Activated CD4-positive, alpha-beta memory T cell treated with anti-CD3 and anti-CD28 coated beads for 36 hours (primary cell): ENCODE measurements at regions not wholly inside any gene's neighbourhood (a gene's known extent, or its start where the extent isn't known, plus 50 kb on each side); places are given as distances from the start of the nearest gene placed in this dataset.

Experiments used
- CTCF ChIA-PET: fragments of 350-600 bp; sonication (Branson Sonifier 250); formaldehyde crosslinking; loops from one replicate; lab custom pipeline; 2021; ENCODE audit warnings: antibody characterized with exemption, inconsistent platforms; lab: Charles Lee
- POLR2A ChIA-PET: fragments of 350-600 bp; sonication (Branson Sonifier 250); formaldehyde crosslinking; loops from one replicate; lab custom pipeline; 2021; ENCODE audit warnings: antibody characterized with exemption; lab: Charles Lee
- DNase-seq: peaks from one replicate; pipeline ENCODE4 v3.0.0-alpha.2; 2020
- H3K27ac Mint-ChIP-seq: one replicate; pipeline ENCODE4 v1.8.0; 2021; ENCODE audit warnings: mixed read lengths
- H3K27me3 Mint-ChIP-seq: one replicate; pipeline ENCODE4 v1.8.0; 2021; ENCODE audit warnings: mixed read lengths
- H3K36me3 Mint-ChIP-seq: one replicate; pipeline ENCODE4 v1.8.0; 2021; ENCODE audit warnings: mixed read lengths
- H3K4me1 Mint-ChIP-seq: one replicate; pipeline ENCODE4 v1.8.0; 2021; ENCODE audit warnings: low read depth, mixed read lengths
- H3K4me3 Mint-ChIP-seq: one replicate; pipeline ENCODE4 v1.8.0; 2021; ENCODE audit warnings: mild to moderate bottlenecking, mixed read lengths
- H3K9me3 Mint-ChIP-seq: one replicate; pipeline ENCODE4 v1.8.0; 2021; ENCODE audit warnings: mixed read lengths
- intact Hi-C: fragments of 100-400 bp; cut with micrococcal nuclease; formaldehyde crosslinking; loops from one replicate; pipeline ENCODE4 v1.15.1; 2023

DNA sequence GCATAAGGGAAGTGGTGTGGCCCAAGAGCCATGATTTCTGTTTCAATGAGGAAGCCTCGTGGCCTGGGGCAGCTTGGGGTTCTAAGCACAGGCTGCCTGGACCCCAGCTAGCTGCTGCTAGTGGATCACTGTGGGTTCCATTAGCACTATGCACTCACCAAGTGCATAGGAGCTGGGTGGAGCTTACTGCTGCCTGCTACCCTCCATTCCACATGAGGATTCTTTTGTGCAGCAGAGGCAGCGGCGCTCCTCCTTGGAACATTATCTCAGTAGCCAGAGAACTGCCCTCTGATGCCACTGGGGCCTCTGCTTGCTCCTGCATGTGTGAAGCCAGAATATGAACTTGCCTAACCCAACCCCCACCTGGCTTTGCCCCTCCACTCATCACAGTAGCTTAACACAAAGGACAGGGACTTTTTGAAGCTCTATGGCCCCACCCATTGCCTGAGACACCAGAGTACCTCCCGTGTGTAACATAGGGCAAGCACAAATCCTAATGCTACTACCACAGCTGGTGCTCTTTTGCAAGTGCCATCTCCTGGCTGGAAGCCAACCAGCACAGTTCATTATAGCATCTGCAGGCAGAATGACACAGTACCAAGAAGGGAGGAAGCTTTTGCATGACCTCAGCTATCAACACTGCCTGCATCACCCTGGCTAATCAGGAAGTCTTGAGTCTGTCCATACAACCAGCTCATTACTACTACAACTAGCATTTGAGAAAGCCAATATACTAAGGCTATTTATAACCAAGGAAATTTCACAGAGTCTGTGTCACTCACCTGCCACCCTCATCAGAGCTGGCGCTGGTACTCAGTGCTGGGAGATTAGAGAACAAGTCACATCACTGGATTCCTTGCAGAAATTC, 297.0 kb upstream of the GULP1 start:
- CTCF ChIA-PET = no interaction called here
- Mint-ChIP-seq H3K4me3 (no peak overlapping the region), H3K27ac (no peak overlapping the region), H3K36me3 (no peaks in the 10 kb centered on the region), H3K27me3 (no peaks in the 10 kb centered on the region), H3K9me3 (no peaks in the 10 kb centered on the region), H3K4me1 (no peaks in the 10 kb centered on the region)
- intact Hi-C loops = no loop called here
- no peak for DNase-seq
- POLR2A ChIA-PET = no interaction called here

DNA sequence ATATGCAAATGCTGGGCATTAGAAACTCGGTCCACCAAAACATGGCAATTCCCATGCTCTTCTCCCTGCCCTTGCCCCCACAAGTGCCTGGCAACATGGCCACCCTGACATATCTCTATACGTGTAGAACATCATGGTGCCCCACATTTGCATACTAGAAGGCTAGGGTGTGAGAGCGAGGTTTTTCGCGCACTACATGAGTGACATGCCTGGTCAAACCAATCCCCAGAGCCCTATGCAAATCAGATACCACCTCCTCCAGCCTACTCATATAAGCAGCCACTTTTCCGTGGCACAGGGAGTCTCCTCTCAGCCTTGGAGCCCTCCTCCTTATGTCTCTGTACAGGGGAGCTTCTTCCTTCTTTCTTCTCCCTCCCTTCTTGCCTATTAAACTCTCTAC, 296.1 kb upstream of the GULP1 start:
- H3K36me3 Mint-ChIP-seq = no peaks in the 10 kb centered on the region
- CTCF ChIA-PET = no interaction called here

DNA sequence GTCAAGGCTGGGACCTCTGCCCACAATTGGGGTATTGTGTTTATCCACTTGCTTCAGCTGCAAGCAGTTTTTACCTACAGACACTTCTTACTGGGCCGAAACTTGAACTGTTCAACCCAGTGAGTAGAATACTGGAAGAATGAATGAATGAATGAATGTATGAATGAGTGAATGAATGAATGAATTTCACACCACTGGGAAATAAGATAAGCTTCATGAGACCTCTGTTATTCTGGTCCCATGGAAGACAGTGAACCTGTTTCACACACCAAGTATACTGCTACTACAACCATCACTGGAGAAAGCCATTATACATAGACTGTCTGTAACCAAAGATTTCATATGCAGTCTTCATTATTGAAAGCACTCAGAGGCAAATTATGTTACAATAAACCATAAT, 295.0 kb upstream of the GULP1 start:
- DNase-seq = no peak
- H3K27me3 Mint-ChIP-seq = no peaks in the 10 kb centered on the region
- no peaks in the 10 kb centered on the region for H3K4me1 Mint-ChIP-seq
- H3K9me3 Mint-ChIP-seq = no peaks in the 10 kb centered on the region
- ChIA-PET CTCF (no interaction called here), POLR2A (no interaction called here)
- H3K27ac Mint-ChIP-seq = no peak overlapping the region
- no peaks in the 10 kb centered on the region for H3K36me3 Mint-ChIP-seq
- H3K4me3 Mint-ChIP-seq = no peak overlapping the region
- intact Hi-C loops = no loop called here

More for the DNA sequence above, 296.1 kb upstream of the GULP1 start:
- no peaks in the 10 kb centered on the region for H3K4me1 Mint-ChIP-seq
- no peak for DNase-seq
- intact Hi-C loops = no loop called here
- no peaks in the 10 kb centered on the region for H3K27me3 Mint-ChIP-seq
- POLR2A ChIA-PET = no interaction called here
- no peak overlapping the region for H3K27ac Mint-ChIP-seq
- no peak overlapping the region for H3K4me3 Mint-ChIP-seq
- no peaks in the 10 kb centered on the region for H3K9me3 Mint-ChIP-seq

DNA sequence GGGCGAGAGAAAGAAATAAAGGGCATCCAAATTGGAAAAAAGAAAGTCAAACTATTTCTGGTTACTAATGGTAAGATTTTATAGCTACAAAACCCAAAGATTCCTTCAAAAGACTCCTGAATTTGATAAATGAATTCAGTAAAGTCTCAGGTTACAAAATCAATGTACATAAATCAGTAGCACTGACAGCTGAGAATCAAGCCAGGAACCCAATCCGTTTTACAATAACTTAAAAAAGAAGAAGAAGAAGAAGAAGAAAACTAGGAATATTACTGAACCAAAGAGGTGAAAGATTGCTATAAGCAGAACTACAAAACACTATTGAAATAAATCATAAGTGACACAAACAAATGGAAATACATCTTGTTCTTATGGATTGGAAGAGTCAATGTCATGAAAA, 291.5 kb upstream of the GULP1 start:
- Mint-ChIP-seq H3K27ac (no peak overlapping the region), H3K36me3 (no peaks in the 10 kb centered on the region), H3K9me3 (no peaks in the 10 kb centered on the region), H3K4me3 (no peak overlapping the region), H3K4me1 (no peaks in the 10 kb centered on the region), H3K27me3 (no peaks in the 10 kb centered on the region)
- intact Hi-C loops = no loop called here
- POLR2A ChIA-PET = no interaction called here
- CTCF ChIA-PET = no interaction called here
- no peak for DNase-seq

DNA sequence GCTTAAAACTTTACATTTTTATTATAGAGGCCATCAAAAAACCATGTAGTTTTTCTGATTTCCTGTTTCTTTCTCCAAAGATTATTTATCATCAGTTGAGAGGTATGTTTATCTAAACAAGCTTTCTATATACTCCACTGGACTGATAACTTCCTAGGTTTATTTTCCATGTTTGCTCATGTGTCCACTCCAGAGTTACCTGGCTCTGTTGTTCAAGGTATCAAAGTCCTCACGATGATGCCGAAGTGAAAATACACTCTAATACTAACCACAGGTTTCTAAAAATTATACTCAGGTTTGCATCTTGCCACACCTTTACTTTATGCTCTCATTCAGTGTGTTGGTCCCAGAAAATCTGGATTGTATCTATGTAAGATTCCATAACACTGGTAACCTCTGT, 287.9 kb upstream of the GULP1 start:
- ChIA-PET CTCF (no interaction called here), POLR2A (no interaction called here)
- Mint-ChIP-seq H3K27ac (no peak overlapping the region), H3K36me3 (no peaks in the 10 kb centered on the region), H3K4me3 (no peak overlapping the region), H3K9me3 (no peaks in the 10 kb centered on the region), H3K4me1 (no peaks in the 10 kb centered on the region), H3K27me3 (no peaks in the 10 kb centered on the region)
- DNase-seq = no peak
- intact Hi-C loops = no loop called here

DNA sequence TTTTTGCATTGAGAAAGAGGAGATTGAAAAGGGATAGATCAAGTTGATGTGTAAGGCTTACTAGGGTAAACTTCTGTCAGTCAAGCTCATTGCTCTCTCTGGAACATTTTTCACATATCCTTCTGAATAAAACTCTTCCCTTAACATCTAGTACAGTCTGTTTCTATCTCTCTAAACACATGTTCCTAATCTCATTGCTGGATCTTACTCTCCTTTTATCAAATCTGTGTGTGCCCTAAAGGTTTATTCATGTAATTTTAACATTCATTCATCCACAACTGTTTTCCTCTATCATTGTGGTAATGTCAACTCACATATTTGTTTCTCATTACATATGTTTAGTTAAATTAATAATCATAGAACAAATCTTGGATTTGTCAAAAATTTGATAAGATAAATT, 277.9 kb upstream of the GULP1 start:
- POLR2A ChIA-PET = no interaction called here
- DNase-seq = no peak
- H3K36me3 Mint-ChIP-seq = no peaks in the 10 kb centered on the region
- H3K27ac Mint-ChIP-seq = no peak overlapping the region
- peaks cover 3% of the 10 kb centered on the region for H3K9me3 Mint-ChIP-seq
- no peaks in the 10 kb centered on the region for H3K4me1 Mint-ChIP-seq
- intact Hi-C loops = no loop called here
- no peaks in the 10 kb centered on the region for H3K27me3 Mint-ChIP-seq
- no peak overlapping the region for H3K4me3 Mint-ChIP-seq
- CTCF ChIA-PET = no interaction called here

DNA sequence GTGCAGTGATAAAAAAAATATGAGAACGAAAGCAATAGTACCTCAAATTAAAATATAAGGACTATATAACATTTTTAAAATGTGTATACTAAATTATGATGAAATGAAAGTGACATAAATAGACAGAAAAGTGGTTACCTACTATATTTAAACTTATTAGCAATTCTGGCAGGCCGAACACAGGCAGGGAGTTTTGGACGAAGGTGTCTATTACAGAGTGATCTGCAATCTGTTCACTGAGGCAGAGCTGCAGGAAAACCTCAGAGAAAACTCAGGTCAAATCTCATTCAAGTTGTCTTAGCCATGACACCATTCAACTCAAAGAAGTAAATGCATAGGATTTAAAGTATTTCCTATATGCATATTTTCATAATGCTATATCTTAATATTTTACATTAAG, 274.8 kb upstream of the GULP1 start:
- H3K9me3 Mint-ChIP-seq = peaks cover 6% of the 10 kb centered on the region
- ChIA-PET POLR2A (no interaction called here), CTCF (no interaction called here)
- H3K4me1 Mint-ChIP-seq = no peaks in the 10 kb centered on the region
- H3K27me3 Mint-ChIP-seq = no peaks in the 10 kb centered on the region
- no peaks in the 10 kb centered on the region for H3K36me3 Mint-ChIP-seq
- H3K27ac Mint-ChIP-seq = no peak overlapping the region
- intact Hi-C loops = no loop called here
- no peak for DNase-seq
- no peak overlapping the region for H3K4me3 Mint-ChIP-seq

DNA sequence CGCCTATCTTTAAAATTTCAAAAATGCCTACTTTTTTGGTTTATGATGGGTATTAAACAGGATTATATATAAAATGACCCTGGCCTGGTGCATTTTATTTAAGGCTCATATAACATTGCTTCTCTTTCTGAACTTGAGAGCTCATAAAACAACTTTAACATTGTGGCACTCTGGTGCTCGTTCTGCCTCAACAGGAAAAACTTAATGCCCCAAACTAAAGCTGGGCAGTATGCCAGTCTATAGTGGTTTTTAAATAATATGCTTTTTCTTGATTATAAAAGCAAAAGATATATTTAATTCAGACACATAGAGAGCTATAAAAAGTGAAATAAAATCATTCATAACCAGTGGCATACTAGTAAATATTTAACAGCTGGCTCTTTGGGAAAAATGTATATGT, 269.3 kb upstream of the GULP1 start:
- peaks cover 6% of the 10 kb centered on the region for H3K9me3 Mint-ChIP-seq
- intact Hi-C loops = no loop called here
- no peak overlapping the region for H3K4me3 Mint-ChIP-seq
- H3K27me3 Mint-ChIP-seq = no peaks in the 10 kb centered on the region
- CTCF ChIA-PET = no interaction called here
- no peak overlapping the region for H3K27ac Mint-ChIP-seq
- H3K4me1 Mint-ChIP-seq = no peaks in the 10 kb centered on the region
- H3K36me3 Mint-ChIP-seq = no peaks in the 10 kb centered on the region
- POLR2A ChIA-PET = no interaction called here
- no peak for DNase-seq

DNA sequence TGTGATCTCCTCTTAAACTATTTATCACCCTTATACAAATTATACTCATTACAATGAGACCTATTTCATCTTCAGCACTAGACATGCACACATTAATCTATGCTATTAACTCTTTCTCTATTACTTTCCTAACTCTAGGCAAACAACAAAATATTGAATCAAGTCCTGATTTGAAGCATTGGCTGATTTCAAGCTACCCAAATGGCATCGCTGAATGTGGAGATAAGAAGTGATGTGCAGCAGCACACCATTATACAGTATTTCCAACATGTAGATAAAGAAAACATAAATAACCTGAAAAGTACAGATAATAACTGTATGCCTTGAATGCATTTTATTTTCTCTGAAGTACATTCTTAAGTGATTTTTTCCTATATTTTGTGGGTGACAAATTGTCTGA, 268.6 kb upstream of the GULP1 start:
- intact Hi-C loops = no loop called here
- Mint-ChIP-seq H3K4me3 (no peak overlapping the region), H3K27ac (no peak overlapping the region), H3K27me3 (no peaks in the 10 kb centered on the region), H3K4me1 (no peaks in the 10 kb centered on the region), H3K36me3 (no peaks in the 10 kb centered on the region), H3K9me3 (peaks cover 6% of the 10 kb centered on the region)
- no peak for DNase-seq
- ChIA-PET CTCF (no interaction called here), POLR2A (no interaction called here)

DNA sequence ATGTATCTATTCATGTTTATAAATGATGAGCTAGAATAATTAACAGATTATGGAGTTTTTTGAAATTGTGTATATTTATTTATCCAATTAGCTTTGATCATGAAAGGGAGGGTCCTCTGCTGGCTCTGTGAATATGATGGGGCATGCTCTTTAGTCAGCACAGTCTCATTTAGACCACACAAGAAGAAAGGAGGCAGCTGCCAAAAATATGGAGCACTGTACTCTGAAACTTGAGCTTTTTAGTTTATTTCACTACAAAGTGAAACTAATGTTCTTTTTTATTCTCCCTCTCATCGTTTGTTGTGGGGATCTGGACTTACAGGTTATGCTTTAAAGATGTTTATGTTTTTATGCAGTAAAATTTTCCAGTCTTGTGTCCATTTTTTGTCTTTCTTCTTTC, 266.9 kb upstream of the GULP1 start:
- no peaks in the 10 kb centered on the region for H3K36me3 Mint-ChIP-seq
- H3K4me3 Mint-ChIP-seq = no peak overlapping the region
- no peaks in the 10 kb centered on the region for H3K4me1 Mint-ChIP-seq

DNA sequence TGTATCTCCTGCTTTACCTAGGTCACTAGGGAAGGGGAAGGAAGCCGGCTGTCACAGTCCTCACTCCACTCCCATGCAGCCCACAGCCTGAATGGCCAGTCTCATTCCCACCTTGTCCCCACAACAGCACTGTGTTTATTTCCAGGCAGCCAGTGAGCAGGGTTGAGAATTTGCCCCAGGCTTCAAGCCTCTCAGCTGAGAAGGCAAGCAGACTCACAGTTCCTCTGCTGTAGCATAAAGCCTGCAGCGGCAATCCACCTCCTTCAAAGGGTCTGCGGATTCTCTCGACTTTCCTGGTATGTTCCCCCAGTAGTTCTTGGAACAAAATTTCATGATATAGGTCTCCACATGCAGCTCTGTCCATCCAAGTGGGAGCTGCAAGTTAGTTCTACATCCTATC, 262.9 kb upstream of the GULP1 start:
- no peaks in the 10 kb centered on the region for H3K27me3 Mint-ChIP-seq
- ChIA-PET POLR2A (no interaction called here), CTCF (no interaction called here)
- no peak overlapping the region for H3K4me3 Mint-ChIP-seq
- no peak for DNase-seq
- H3K36me3 Mint-ChIP-seq = no peaks in the 10 kb centered on the region
- no peaks in the 10 kb centered on the region for H3K4me1 Mint-ChIP-seq
- intact Hi-C loops = no loop called here
- H3K27ac Mint-ChIP-seq = no peak overlapping the region
- no peaks in the 10 kb centered on the region for H3K9me3 Mint-ChIP-seq

More for the DNA sequence above, 266.9 kb upstream of the GULP1 start:
- ChIA-PET CTCF (no interaction called here), POLR2A (no interaction called here)
- no peaks in the 10 kb centered on the region for H3K27me3 Mint-ChIP-seq
- no peaks in the 10 kb centered on the region for H3K9me3 Mint-ChIP-seq
- no peak for DNase-seq
- intact Hi-C loops = no loop called here
- H3K27ac Mint-ChIP-seq = no peak overlapping the region

DNA sequence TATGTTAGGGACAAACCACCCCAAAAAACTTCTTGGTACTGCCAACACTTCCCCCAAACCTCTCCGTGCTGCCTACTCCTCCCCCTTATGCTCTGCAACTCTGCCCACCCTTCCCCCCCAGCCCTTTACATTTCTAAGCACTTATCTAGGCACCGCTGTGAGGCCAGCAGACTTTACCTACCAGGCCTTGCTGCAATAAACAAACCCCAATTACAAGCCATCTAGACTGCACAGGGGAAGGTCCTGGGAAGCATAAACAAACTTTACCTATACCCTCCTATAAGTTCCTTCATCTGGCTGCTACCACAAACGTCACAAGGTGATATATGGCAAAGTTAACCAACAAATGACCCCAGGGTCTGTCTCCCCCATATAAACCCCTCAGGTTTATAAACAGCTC, 259.4 kb upstream of the GULP1 start:
- no peaks in the 10 kb centered on the region for H3K9me3 Mint-ChIP-seq
- no peak overlapping the region for H3K27ac Mint-ChIP-seq
- H3K36me3 Mint-ChIP-seq = no peaks in the 10 kb centered on the region
- intact Hi-C loops = no loop called here
- ChIA-PET POLR2A (no interaction called here), CTCF (no interaction called here)
- no peaks in the 10 kb centered on the region for H3K27me3 Mint-ChIP-seq
- no peaks in the 10 kb centered on the region for H3K4me1 Mint-ChIP-seq
- no peak for DNase-seq
- no peak overlapping the region for H3K4me3 Mint-ChIP-seq

DNA sequence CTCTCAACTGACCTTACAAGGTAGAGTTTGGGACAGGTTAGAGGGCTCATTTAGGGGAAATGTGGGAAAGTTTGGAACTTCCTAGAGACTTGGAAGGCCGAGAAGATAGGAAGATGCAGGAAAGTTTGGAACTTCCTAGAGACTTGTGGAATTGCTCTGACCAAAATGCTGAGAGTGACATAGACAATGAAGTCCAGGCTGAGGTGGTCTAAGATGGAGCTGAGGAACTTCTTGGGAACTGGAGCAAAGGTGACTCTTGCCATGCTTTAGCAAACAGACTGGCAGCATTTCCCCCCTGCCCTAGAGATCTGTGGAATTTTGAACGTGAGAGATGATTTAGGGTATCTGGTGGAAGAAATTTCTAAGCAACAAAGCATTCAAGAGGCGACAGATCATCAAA, 258.9 kb upstream of the GULP1 start:
- Mint-ChIP-seq H3K9me3 (no peaks in the 10 kb centered on the region), H3K27me3 (no peaks in the 10 kb centered on the region), H3K4me1 (no peaks in the 10 kb centered on the region), H3K27ac (no peak overlapping the region), H3K36me3 (no peaks in the 10 kb centered on the region), H3K4me3 (no peak overlapping the region)
- ChIA-PET POLR2A (no interaction called here), CTCF (no interaction called here)
- intact Hi-C loops = no loop called here
- no peak for DNase-seq
